GM23248 (cell line): ENCODE measurements at regions not wholly inside any gene's neighbourhood (a gene's known extent, or its start where the extent isn't known, plus 50 kb on each side); places are given as distances from the start of the nearest gene placed in this dataset.
"Not testable (repeated sequence)": the region's sequence is repeated elsewhere in the genome, so short reads cannot be mapped to it uniquely, and the experiment has no call there.

ENCODE experiments used
- DNase-seq: peaks from one replicate; pipeline ENCODE4 v3.0.0-alpha.2; 2015
- H2AFZ ChIP-seq: fragments of 200-600 bp; sonication (generic); 2 replicates; pipeline ENCODE4 v1.6.1; 2016; ENCODE audit warnings: antibody characterized with exemption
- H3F3A ChIP-seq: fragments of 200-600 bp; sonication (generic); 2 replicates; pipeline ENCODE4 v1.6.1; 2016; ENCODE audit warnings: mild to moderate bottlenecking, antibody characterized with exemption, mixed run types; ENCODE audit not compliant: insufficient read depth
- H3K27ac ChIP-seq: fragments of 200-600 bp; sonication (generic); 2 replicates; pipeline ENCODE4 v1.5.1; 2016; ENCODE audit warnings: mild to moderate bottlenecking
- H3K27me3 ChIP-seq: fragments of 200-600 bp; sonication (generic); replicated peaks from 2 replicates; pipeline ENCODE4 v1.6.1; 2016; ENCODE audit warnings: mild to moderate bottlenecking; ENCODE audit not compliant: insufficient read depth
- H3K36me3 ChIP-seq: fragments of 200-600 bp; sonication (generic); 2 replicates; pipeline ENCODE4 v1.6.1; 2016; ENCODE audit warnings: low read depth, mild to moderate bottlenecking
- H3K4me1 ChIP-seq: fragments of 200-600 bp; sonication (generic); 2 replicates; pipeline ENCODE4 v1.6.1; 2016; ENCODE audit warnings: mild to moderate bottlenecking; ENCODE audit not compliant: insufficient read depth
- H3K4me2 ChIP-seq: fragments of 200-600 bp; sonication (generic); one replicate; pipeline ENCODE4 v1.6.1; 2016; ENCODE audit warnings: mild to moderate bottlenecking; ENCODE audit not compliant: unreplicated experiment
- H3K4me3 ChIP-seq: fragments of 200-600 bp; sonication (generic); 2 replicates; pipeline ENCODE4 v1.5.1; 2016; ENCODE audit warnings: mild to moderate bottlenecking
- H3K79me2 ChIP-seq: fragments of 200-600 bp; sonication (generic); 2 replicates; pipeline ENCODE4 v1.6.1; 2016; ENCODE audit warnings: mild to moderate bottlenecking; ENCODE audit not compliant: insufficient read depth
- H3K9ac ChIP-seq: fragments of 200-600 bp; sonication (generic); 2 replicates; pipeline ENCODE4 v1.6.1; 2016; ENCODE audit warnings: mild to moderate bottlenecking
- H3K9me2 ChIP-seq: fragments of 200-600 bp; sonication (generic); 2 replicates; pipeline ENCODE4 v1.6.1; 2016; ENCODE audit warnings: mixed run types, mild to moderate bottlenecking, moderate library complexity; ENCODE audit not compliant: insufficient read depth
- H3K9me3 ChIP-seq: fragments of 200-600 bp; sonication (generic); one replicate; pipeline ENCODE4 v1.6.1; 2017; ENCODE audit warnings: low read depth
- H4K20me1 ChIP-seq: fragments of 200-600 bp; sonication (generic); 2 replicates; pipeline ENCODE4 v1.6.0; 2016; ENCODE audit not compliant: insufficient read depth
- EZH2 ChIP-seq: fragments of 200-600 bp; sonication (generic); IDR thresholded peaks from 2 replicates; pipeline ENCODE4 v1.6.1; 2018; ENCODE audit warnings: antibody characterized with exemption, mild to moderate bottlenecking; ENCODE audit not compliant: insufficient read depth, poor library complexity, severe bottlenecking
- EZH2phosphoT487 ChIP-seq: fragments of 200-600 bp; sonication (generic); IDR thresholded peaks from 2 replicates; pipeline ENCODE4 v1.6.1; 2018; ENCODE audit warnings: antibody characterized with exemption, moderate library complexity, mild to moderate bottlenecking, low read depth; ENCODE audit not compliant: insufficient read depth
- WGBS, 2 experiments: methylation state at CpG; one replicate each; pipeline ENCODE4 v1.1.6; 2015 to 2017; ENCODE audit warnings: low lambda C conversion rate in 2 of 2, low coverage in 1 of 2; ENCODE audit errors: missing lambda C conversion rate in 2 of 2; 5-methylcytosine and 5-hydroxymethylcytosine counted together
- in situ Hi-C: fragments of 300-500 bp; cut with MboI; formaldehyde crosslinking; loops from 2 replicates; pipeline ENCODE4 v1.15.0; 2020

- Histone ChIP-seq H3K36me3 (no peaks in the 10 kb centered on the region), H3K4me1 (0 out of 2 replicates have a peak, but pooled peaks cover 8% of the 10 kb centered on the region), H3K27me3 (no peaks in the 10 kb centered on the region), H3K4me3 (no peak overlapping the region), H3K9me2 (no peaks in the 10 kb centered on the region), H2AFZ (no peak overlapping the region), H3K27ac (no peak overlapping the region), H3F3A (no peaks in the 10 kb centered on the region), H4K20me1 (no peaks in the 10 kb centered on the region), H3K79me2 (no peaks in the 10 kb centered on the region), H3K4me2 (no peak overlapping the region), H3K9ac (no peak overlapping the region), H3K9me3 (no peaks in the 10 kb centered on the region)
- no peak for TF ChIP-seq EZH2
- no peak for TF ChIP-seq EZH2phosphoT487
- no peak for DNase-seq
- in situ Hi-C loops, result no loop called here
- WGBS, 2 experiments, result 64 to 81% methylated on average over 2 of the region's 2 CpGs
These were observed 92.8 kb upstream of the MSH6 start for GRCh38 chr2:47690132-47690531.

- DNase-seq, H4K20me1 ChIP-seq, H3K4me2 ChIP-seq, H3K9me2 ChIP-seq, H3K4me1 ChIP-seq, in situ Hi-C loops, H3F3A ChIP-seq, H3K4me3 ChIP-seq, H3K27ac ChIP-seq, H3K9me3 ChIP-seq, H3K36me3 ChIP-seq, H3K79me2 ChIP-seq, H3K9ac ChIP-seq, H3K27me3 ChIP-seq: not testable (repeated sequence)
- 88 to 91% methylated on average over 4 of the region's 4 CpGs for WGBS, 2 experiments
- 0 out of 2 replicates have a peak overlapping the region, but pooled peaks have one; percentile 45 for H2AFZ ChIP-seq
These were observed 93.8 kb upstream of the MSH6 start for GRCh38 chr2:47689118-47689517.

DNA sequence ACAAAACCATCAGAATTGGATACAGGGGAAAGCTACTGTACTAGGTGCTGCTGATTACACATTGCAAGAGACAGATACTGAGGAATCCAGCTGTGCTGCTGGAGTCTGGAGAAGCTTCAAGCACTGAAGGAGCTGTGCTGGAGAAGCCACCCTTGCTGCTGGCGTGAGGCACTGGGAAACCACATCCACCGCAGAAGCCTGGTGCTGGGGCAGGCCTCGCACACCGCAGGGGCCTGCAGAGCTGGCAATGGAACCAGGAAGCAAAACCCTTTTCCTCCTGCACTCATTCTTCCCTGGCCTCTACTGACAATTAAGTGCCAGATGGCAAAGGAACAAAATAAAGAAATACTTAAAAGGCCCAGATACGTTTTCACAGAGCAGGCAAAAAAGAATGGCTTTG lies 94.4 kb upstream of the MSH6 start:
- in situ Hi-C loops, result no loop called here
- no peak overlapping the region for H3K27ac ChIP-seq
- H3K9me3 ChIP-seq, result no peaks in the 10 kb centered on the region
- no peaks in the 10 kb centered on the region for H3K9me2 ChIP-seq
- H3K4me2 ChIP-seq, result no peak overlapping the region
- no peaks in the 10 kb centered on the region for H3K36me3 ChIP-seq
- H2AFZ ChIP-seq, result 0 out of 2 replicates have a peak overlapping the region, but pooled peaks have one; percentile 45
- H3K9ac ChIP-seq, result no peak overlapping the region
- no peaks in the 10 kb centered on the region for H3K79me2 ChIP-seq
- TF ChIP-seq EZH2phosphoT487 (no peak), EZH2 (no peak)
- H3F3A ChIP-seq, result no peaks in the 10 kb centered on the region
- 0 out of 2 replicates have a peak, but pooled peaks cover 8% of the 10 kb centered on the region for H3K4me1 ChIP-seq
- no peaks in the 10 kb centered on the region for H4K20me1 ChIP-seq
- no peaks in the 10 kb centered on the region for H3K27me3 ChIP-seq
- H3K4me3 ChIP-seq, result no peak overlapping the region
- 30 to 31% methylated on average over 5 of the region's 5 CpGs for WGBS, 2 experiments
- DNase-seq, result peak; percentile 2

GRCh38 chr2:47687856-47688255 lies 95.1 kb upstream of the MSH6 start:
- Histone ChIP-seq H3K9ac (no peak overlapping the region), H2AFZ (no peak overlapping the region)

DNA sequence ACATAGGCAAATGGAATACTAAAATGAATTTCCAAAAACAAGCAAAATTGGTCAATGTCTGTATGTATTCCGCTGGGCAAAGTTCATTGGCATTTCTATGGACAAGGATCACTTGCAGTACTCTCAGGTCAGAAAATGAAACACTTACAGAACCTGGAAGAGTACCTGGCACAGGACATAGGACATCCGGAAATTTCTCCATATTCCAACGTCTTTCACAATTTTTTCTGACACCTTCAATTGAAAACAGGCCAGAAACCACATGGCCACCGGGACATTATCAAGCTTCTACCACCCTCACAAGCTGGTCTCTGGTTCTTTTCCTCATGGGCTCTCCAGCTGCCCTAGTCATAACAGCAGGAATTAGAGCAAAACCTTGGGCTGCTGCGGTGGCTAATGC lies 96.9 kb upstream of the MSH6 start:
- Histone ChIP-seq H3K79me2 (no peaks in the 10 kb centered on the region), H3K9me3 (no peaks in the 10 kb centered on the region), H3K9me2 (no peaks in the 10 kb centered on the region), H3K9ac (no peak overlapping the region), H3K27me3 (no peaks in the 10 kb centered on the region), H3K4me1 (0 out of 2 replicates have a peak, but pooled peaks cover 8% of the 10 kb centered on the region), H3F3A (no peaks in the 10 kb centered on the region), H3K4me3 (no peak overlapping the region), H2AFZ (no peak overlapping the region), H3K27ac (no peak overlapping the region), H4K20me1 (no peaks in the 10 kb centered on the region), H3K36me3 (no peaks in the 10 kb centered on the region), H3K4me2 (no peak overlapping the region)
- in situ Hi-C loops, result no loop called here
- no peak for DNase-seq
- TF ChIP-seq EZH2 (no peak), EZH2phosphoT487 (no peak)
- 30 to 36% methylated on average over 5 of the region's 5 CpGs for WGBS, 2 experiments

More at GRCh38 chr2:47687856-47688255, 95.1 kb upstream of the MSH6 start:
- Histone ChIP-seq H3K4me2 (no peak overlapping the region), H3F3A (no peaks in the 10 kb centered on the region), H3K4me1 (0 out of 2 replicates have a peak, but pooled peaks cover 8% of the 10 kb centered on the region), H3K4me3 (no peak overlapping the region), H3K36me3 (no peaks in the 10 kb centered on the region), H3K9me2 (no peaks in the 10 kb centered on the region), H4K20me1 (no peaks in the 10 kb centered on the region), H3K79me2 (no peaks in the 10 kb centered on the region), H3K27me3 (no peaks in the 10 kb centered on the region), H3K27ac (no peak overlapping the region), H3K9me3 (no peaks in the 10 kb centered on the region)
- 82 to 90% methylated on average over 1 of the region's 1 CpG for WGBS, 2 experiments
- in situ Hi-C loops, result no loop called here
- TF ChIP-seq EZH2phosphoT487 (no peak), EZH2 (no peak)
- no peak for DNase-seq
